Endothelial cell of umbilical vein (primary cell): ENCODE measurements at regions not wholly inside any gene's neighbourhood (a gene's known extent, or its start where the extent isn't known, plus 50 kb on each side); places are given as distances from the start of the nearest gene placed in this dataset.

Source experiments
- EZH2 ChIP-seq: IDR thresholded peaks from 2 replicates; pipeline ENCODE4 v1.6.1; 2012; ENCODE audit warnings: borderline replicate concordance, low read depth, mild to moderate bottlenecking, moderate library complexity, low read length, inconsistent platforms; ENCODE audit not compliant: severe bottlenecking
- JUN ChIP-seq: IDR thresholded peaks from 2 replicates; pipeline ENCODE4 v1.6.1; 2011; ENCODE audit warnings: borderline replicate concordance, low read depth; ENCODE audit not compliant: insufficient read length, insufficient read depth
- MYC ChIP-seq: IDR thresholded peaks from one replicate; pipeline ENCODE4 v1.6.1; 2011; ENCODE audit warnings: mild to moderate bottlenecking, low read depth, low read length
- POLR2A ChIP-seq: IDR thresholded peaks from 2 replicates; pipeline ENCODE4 v1.6.1; 2012; ENCODE audit warnings: low read depth, mild to moderate bottlenecking, control low read depth, low read length
- POLR2AphosphoS5 ChIP-seq: IDR thresholded peaks from 2 replicates; pipeline ENCODE4 v1.6.1; 2012; ENCODE audit warnings: low read depth, mild to moderate bottlenecking, control low read depth, low read length, moderate library complexity; ENCODE audit not compliant: insufficient read depth
- TF ChIP-seq, protein P1 (sequence below): IDR thresholded peaks from 2 replicates; pipeline ENCODE4 v1.6.1; 2011; ENCODE audit not compliant: insufficient read depth, insufficient read length
- TF ChIP-seq, protein P2 (sequence below), 2 donors: IDR thresholded peaks; 1 replicate in 1 of 2; 2 replicates in 1 of 2; pipeline ENCODE4 v1.5.1; 2011; ENCODE audit warnings: low read length in 2 of 2, mild to moderate bottlenecking in 2 of 2, moderate library complexity in 2 of 2, control low read depth in 1 of 2, inconsistent platforms in 1 of 2, low read depth in 1 of 2; ENCODE audit not compliant: insufficient read depth in 1 of 2; ENCODE audit errors: extremely low read depth in 1 of 2

DNA sequence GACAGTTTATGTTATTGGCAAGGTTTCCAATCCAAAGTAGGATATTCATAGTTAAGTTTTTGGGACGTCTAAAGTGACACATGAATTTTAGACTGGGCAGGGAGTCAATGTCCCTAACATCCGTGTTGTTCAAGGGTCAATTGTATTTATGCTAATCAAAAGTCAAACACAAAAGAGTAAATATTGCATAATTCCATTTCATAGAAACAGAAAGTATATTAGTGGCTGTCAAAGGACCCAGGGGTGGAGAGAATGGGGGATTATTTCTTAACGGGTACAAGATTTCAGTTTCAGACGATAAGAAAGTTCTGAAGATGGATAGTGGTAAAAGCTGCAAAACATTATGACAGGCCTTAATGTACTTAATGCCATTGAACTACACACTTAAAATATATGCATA lies 971.8 kb upstream of the AGA start:
- TF ChIP-seq POLR2AphosphoS5 (no peak), EZH2 (no peak), MYC (no peak), POLR2A (no peak), JUN (no peak)
- TF ChIP-seq, protein P1, sequence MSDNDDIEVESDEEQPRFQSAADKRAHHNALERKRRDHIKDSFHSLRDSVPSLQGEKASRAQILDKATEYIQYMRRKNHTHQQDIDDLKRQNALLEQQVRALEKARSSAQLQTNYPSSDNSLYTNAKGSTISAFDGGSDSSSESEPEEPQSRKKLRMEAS, result no peak
- TF ChIP-seq, protein P2, sequence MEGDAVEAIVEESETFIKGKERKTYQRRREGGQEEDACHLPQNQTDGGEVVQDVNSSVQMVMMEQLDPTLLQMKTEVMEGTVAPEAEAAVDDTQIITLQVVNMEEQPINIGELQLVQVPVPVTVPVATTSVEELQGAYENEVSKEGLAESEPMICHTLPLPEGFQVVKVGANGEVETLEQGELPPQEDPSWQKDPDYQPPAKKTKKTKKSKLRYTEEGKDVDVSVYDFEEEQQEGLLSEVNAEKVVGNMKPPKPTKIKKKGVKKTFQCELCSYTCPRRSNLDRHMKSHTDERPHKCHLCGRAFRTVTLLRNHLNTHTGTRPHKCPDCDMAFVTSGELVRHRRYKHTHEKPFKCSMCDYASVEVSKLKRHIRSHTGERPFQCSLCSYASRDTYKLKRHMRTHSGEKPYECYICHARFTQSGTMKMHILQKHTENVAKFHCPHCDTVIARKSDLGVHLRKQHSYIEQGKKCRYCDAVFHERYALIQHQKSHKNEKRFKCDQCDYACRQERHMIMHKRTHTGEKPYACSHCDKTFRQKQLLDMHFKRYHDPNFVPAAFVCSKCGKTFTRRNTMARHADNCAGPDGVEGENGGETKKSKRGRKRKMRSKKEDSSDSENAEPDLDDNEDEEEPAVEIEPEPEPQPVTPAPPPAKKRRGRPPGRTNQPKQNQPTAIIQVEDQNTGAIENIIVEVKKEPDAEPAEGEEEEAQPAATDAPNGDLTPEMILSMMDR (IDR thresholded peaks at IDR 0.05; ENCODE audit: extremely low read depth in 1 of 2, insufficient read depth in 1 of 2, low read depth in 1 of 2, low read length in 2 of 2), result no peak
